Neuron (in vitro differentiated cells): ENCODE measurements at regions not wholly inside any gene's neighbourhood (a gene's known extent, or its start where the extent isn't known, plus 50 kb on each side); places are given as distances from the start of the nearest gene placed in this dataset.

Experiments used
- H2AFZ ChIP-seq: one replicate; pipeline ENCODE4 v1.6.1; 2013; ENCODE audit warnings: low read depth, mild to moderate bottlenecking, inconsistent platforms, low read length, moderate library complexity
- H3K27me3 ChIP-seq: one replicate; pipeline ENCODE4 v1.6.1; 2013; ENCODE audit warnings: low read length; ENCODE audit not compliant: insufficient read depth
- H3K36me3 ChIP-seq: one replicate; pipeline ENCODE4 v1.6.1; 2013; ENCODE audit warnings: low read length; ENCODE audit not compliant: insufficient read depth
- H3K4me1 ChIP-seq: one replicate; pipeline ENCODE4 v1.6.1; 2013; ENCODE audit warnings: low read length; ENCODE audit not compliant: insufficient read depth
- H3K4me3 ChIP-seq: 2 replicates; pipeline ENCODE4 v1.5.1; 2013; ENCODE audit warnings: mild to moderate bottlenecking, low read length, moderate library complexity
- H3K9me3 ChIP-seq: one replicate; pipeline ENCODE4 v1.6.1; 2013; ENCODE audit warnings: low read length

DNA sequence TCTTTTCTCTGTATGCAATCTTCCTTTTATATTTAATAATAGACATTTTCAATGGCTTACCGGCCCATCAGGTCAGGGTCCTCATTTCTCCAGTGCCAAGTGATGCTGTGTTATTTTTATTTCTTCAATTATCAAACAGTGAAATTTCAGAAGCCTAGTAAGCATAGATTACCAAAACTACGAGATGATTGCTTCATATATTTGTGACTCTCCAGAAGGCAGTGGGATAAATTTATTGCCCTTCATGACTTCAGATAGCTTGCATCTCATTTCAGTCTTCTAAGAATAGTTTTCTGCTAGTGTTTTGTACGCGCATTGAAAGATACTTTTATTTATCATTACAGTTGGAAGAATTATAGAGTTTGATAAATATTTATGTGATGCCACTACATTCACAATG is 139.6 kb downstream of the FAT3 start:
- Histone ChIP-seq H3K4me1 (peaks cover 4% of the 10 kb centered on the region), H3K4me3 (no peak overlapping the region), H3K36me3 (peaks cover 11% of the 10 kb centered on the region), H3K9me3 (no peaks in the 10 kb centered on the region), H3K27me3 (no peaks in the 10 kb centered on the region), H2AFZ (no peak overlapping the region)

DNA sequence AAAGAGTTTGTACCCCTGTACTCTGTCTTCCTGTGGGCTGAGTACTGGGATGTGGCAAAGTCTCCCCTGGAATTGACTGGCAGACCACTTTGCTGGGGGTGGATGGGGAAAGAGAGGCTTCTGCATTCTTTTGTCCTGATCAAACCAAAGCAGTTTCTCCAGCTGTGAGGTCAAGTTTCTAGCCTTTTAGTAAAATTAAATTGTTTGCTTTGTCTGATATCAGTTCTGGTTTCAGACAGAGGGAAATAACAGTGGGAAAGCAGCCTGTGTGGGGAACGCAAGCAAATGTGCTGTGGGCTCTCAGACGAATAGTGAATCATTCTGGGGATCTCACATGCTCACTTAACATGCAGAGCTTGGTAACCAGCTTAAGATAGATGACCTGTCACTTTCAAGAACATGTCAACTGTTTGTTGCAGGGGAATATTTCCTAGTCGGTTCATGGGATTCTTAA is 151.6 kb downstream of the FAT3 start:
- no peak overlapping the region for H2AFZ ChIP-seq
- H3K4me3 ChIP-seq: no peak overlapping the region
- no peaks in the 10 kb centered on the region for H3K27me3 ChIP-seq
- no peaks in the 10 kb centered on the region for H3K9me3 ChIP-seq
- peaks cover 24% of the 10 kb centered on the region for H3K4me1 ChIP-seq
- peaks cover 3% of the 10 kb centered on the region for H3K36me3 ChIP-seq

DNA sequence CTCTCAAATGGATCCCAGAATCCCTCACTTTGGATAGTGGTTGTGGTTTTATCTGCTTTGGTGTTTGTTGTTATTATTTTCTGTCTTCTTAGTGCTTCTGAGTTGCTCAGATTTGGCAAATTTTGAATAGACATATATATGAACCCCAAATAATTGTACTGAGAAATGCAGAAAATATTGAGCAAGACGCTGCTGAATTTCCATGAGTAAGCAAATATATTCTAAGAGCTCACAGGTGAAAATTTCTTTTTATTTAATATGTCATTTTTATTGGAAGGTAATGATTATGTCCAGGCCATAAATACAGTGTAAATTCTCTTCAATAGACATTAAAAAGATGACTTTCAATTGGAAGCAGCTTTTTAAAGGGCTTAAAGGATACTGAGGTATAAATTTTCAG is 152.1 kb downstream of the FAT3 start:
- H3K36me3 ChIP-seq: peaks cover 3% of the 10 kb centered on the region

DNA sequence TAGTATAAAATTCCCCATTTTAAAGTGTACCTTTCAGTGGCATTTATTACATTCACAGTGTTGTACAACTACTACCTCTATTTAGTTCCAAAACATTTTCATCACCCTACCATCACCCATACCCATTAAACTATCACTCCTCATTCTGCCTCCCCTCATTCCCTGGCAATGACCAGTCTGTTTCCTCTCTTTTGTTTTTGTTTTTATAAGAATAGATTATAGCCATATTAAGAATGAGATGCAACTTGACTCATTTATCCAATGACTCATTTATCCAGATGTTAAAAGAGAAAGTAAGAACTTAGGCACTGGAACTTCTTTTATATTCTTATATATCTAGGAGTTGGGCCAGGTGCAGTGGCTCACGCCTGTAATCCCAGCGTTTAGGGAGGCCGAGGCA is 156.3 kb downstream of the FAT3 start:
- Histone ChIP-seq H2AFZ (no peak overlapping the region), H3K4me3 (no peak overlapping the region), H3K9me3 (no peaks in the 10 kb centered on the region), H3K27me3 (no peaks in the 10 kb centered on the region), H3K4me1 (peaks cover 43% of the 10 kb centered on the region), H3K36me3 (peaks cover 3% of the 10 kb centered on the region)

More for the DNA sequence above, 152.1 kb downstream of the FAT3 start:
- Histone ChIP-seq H3K4me1 (peaks cover 24% of the 10 kb centered on the region), H3K4me3 (no peak overlapping the region), H3K9me3 (no peaks in the 10 kb centered on the region), H2AFZ (no peak overlapping the region), H3K27me3 (no peaks in the 10 kb centered on the region)

DNA sequence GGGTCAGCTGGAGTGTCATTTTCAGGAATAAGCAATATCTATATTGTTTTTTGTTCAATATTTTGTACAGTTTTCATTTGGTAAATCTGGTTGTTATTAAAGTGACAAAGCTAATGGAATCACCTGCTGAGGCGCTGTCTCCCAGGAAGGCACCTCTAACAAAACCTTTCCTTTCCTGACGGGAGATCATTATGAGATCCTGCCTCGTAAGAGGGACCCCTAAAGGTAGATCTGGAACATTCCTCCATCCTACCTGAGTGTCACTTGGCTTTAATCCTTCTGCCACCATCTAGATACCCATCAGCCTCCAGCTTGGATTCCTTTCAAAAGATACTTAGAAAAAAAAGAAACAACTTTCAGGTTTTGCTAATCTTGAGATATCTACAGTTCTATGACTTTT is 157.7 kb downstream of the FAT3 start:
- H2AFZ ChIP-seq: no peak overlapping the region
- no peak overlapping the region for H3K4me3 ChIP-seq
- H3K4me1 ChIP-seq: peaks cover 36% of the 10 kb centered on the region
- H3K36me3 ChIP-seq: peaks cover 3% of the 10 kb centered on the region
- no peaks in the 10 kb centered on the region for H3K27me3 ChIP-seq
- no peaks in the 10 kb centered on the region for H3K9me3 ChIP-seq

DNA sequence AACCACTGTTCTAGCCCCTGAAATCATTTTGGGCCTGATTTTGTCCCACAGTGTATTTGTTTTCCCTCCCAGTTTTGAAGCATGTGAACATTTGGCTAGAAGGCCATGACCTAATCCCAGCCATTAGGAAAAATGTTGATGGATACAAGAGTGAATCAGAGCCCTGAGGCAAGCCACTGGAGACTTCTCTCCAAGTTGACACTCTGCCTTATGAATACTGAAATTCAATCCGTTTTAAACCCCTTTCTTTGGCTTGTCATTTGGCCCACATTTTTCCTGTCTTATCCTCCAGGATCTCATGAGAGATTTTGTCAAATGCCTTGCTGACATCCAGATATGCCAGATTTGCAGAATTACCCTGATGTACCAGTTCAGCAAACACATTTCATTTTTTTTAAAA is 158.8 kb downstream of the FAT3 start:
- no peak overlapping the region for H2AFZ ChIP-seq
- H3K27me3 ChIP-seq: no peaks in the 10 kb centered on the region
- no peak overlapping the region for H3K4me3 ChIP-seq
- peaks cover 3% of the 10 kb centered on the region for H3K36me3 ChIP-seq
- H3K9me3 ChIP-seq: no peaks in the 10 kb centered on the region
- H3K4me1 ChIP-seq: peaks cover 39% of the 10 kb centered on the region

DNA sequence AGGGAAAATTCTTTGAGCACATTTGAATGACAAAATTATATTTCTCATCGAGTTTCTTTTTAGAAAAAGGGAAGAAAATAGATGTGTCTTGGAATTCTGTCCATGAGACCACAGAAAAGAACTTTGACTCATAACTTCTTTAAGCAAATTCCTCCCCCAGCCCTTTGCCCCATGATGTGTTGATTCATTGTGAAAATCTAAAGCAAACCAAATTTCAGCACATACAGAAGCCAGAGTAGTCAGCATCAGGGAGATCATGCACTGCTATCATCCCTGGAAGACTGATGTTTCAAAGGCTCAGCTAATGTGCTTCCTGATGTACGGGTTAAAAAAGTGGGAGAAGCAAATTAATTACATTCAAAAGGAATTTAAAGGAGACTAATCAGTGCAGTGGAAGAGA is 159.7 kb downstream of the FAT3 start:
- Histone ChIP-seq H3K4me3 (no peak overlapping the region), H3K27me3 (no peaks in the 10 kb centered on the region), H3K9me3 (no peaks in the 10 kb centered on the region), H3K36me3 (peaks cover 2% of the 10 kb centered on the region), H2AFZ (no peak overlapping the region), H3K4me1 (peaks cover 45% of the 10 kb centered on the region)

DNA sequence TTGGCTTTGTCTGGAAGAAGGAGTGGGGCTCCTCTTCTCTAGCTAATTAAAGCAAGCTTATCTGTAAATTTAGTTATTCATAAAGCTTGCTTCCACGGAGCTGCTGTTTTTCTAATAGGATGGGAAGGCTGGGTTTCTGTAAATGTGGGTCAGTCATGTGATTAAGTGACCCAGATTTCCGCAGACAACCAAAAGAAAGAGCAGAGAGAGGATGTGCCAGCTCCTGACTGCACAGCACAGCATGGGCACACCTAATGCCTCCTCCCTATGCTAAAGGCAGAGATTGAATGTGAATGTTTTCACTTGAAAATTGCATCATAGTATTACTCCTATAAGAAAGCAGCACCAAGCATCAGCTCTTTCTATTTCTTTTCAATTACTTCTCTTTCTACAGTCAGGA is 160.2 kb downstream of the FAT3 start:
- no peak overlapping the region for H3K4me3 ChIP-seq
- no peaks in the 10 kb centered on the region for H3K36me3 ChIP-seq
- peaks cover 43% of the 10 kb centered on the region for H3K4me1 ChIP-seq
- H3K9me3 ChIP-seq: no peaks in the 10 kb centered on the region
- H3K27me3 ChIP-seq: no peaks in the 10 kb centered on the region
- no peak overlapping the region for H2AFZ ChIP-seq

DNA sequence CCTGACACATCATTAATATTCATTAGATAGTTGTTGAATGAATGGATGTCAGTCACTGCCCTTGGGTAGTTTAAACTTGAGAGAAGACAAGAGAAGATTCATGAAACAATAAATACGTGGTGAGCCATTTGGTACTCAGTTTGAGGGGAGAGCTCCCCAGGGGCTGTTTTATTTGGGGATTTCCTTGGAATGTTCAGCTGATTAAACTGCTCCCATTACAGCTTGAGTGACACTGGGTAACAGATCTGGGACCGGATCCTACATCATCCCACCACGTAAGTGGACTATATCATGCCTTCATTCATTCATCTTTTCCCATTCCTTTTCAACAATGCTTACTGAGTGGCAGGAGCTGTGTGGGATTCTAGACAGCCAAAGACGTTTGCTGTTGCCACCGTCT is 162.0 kb downstream of the FAT3 start:
- Histone ChIP-seq H3K4me3 (no peak overlapping the region), H3K9me3 (no peaks in the 10 kb centered on the region), H3K27me3 (no peaks in the 10 kb centered on the region), H2AFZ (no peak overlapping the region), H3K4me1 (peaks cover 35% of the 10 kb centered on the region), H3K36me3 (no peaks in the 10 kb centered on the region)

DNA sequence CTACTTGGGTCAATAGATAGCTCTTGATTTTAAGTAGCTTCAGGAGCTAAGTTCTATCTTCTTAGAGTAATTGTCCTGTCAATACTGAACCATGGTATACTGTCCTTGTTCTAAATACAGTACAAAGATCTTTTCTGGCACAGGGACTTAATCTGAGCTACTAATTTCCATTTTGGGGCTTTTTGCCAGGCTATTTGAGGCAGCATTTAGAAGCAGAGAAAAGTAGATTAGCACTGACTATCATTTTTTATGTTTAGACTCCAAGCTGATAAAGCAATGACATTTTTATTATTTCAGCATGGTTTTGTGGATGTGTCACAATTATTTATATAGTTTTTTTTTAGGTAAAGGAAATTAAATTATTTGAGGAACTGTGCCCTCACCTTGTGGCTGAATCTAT is 163.2 kb downstream of the FAT3 start:
- Histone ChIP-seq H2AFZ (no peak overlapping the region), H3K4me3 (no peak overlapping the region), H3K4me1 (peaks cover 35% of the 10 kb centered on the region), H3K27me3 (no peaks in the 10 kb centered on the region), H3K9me3 (no peaks in the 10 kb centered on the region), H3K36me3 (peaks cover 3% of the 10 kb centered on the region)

DNA sequence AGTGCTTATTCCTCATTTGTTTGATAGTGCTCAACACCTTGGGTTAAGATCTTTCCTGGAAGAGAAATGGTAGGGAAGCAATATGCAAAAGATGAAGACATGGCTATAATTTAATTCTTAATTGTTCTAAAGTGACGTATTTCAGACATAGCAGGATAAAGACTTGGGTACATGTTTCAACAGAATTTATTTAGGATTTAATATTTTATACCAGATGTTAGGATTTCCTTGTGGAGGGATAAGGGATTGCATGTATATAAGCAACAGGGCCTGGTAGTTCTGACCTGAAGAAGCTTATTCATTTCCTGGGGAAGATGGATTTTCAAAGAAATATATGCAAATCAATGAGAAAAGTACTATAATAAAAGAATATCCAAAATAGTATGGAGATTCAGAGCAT is 163.8 kb downstream of the FAT3 start:
- H2AFZ ChIP-seq: no peak overlapping the region
- peaks cover 3% of the 10 kb centered on the region for H3K36me3 ChIP-seq
- H3K9me3 ChIP-seq: no peaks in the 10 kb centered on the region
- H3K27me3 ChIP-seq: no peaks in the 10 kb centered on the region
- no peak overlapping the region for H3K4me3 ChIP-seq
- peaks cover 31% of the 10 kb centered on the region for H3K4me1 ChIP-seq

DNA sequence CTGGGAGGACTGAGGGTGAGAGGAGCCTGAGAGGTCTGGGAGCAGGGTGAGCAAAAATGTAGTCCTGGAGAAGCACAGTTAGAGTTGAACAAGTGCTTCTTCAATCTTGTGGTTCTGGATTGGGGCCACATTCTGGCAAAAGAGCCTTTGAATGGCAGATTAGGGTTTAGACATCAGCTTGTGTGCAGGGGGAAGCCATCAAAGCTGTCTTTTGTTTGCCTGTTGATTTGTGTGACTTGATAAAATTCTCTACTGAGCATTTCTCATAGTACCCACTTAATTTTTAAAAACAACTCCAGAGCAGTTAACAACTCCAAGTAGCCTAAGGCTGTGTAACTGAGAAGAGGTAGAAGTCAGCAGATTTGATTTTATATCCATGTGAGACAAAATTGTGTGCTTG is 166.2 kb downstream of the FAT3 start:
- Histone ChIP-seq H3K27me3 (no peaks in the 10 kb centered on the region), H3K4me1 (peaks cover 13% of the 10 kb centered on the region), H2AFZ (no peak overlapping the region), H3K4me3 (no peak overlapping the region), H3K36me3 (peaks cover 3% of the 10 kb centered on the region), H3K9me3 (no peaks in the 10 kb centered on the region)

DNA sequence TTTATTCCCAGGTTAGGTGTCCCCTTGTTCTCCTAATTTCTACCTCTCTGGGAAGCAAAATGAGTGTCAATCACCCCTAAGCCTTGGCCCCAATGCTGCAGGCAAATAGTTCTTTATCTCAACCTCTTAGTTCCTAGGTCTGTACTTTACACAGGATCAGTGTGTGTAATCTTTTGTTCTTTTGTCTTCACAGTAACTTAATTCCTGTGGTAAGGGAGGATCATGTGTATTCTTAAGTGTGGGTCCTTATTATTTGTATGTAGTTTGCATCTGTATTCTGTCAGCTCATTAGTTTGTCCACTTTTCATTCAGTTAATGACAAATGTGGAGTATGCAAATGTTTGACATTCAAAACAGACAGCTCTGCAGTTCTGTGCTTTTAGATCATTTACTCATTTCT is 166.7 kb downstream of the FAT3 start:
- no peaks in the 10 kb centered on the region for H3K27me3 ChIP-seq
- H3K9me3 ChIP-seq: no peaks in the 10 kb centered on the region
- no peak overlapping the region for H2AFZ ChIP-seq

DNA sequence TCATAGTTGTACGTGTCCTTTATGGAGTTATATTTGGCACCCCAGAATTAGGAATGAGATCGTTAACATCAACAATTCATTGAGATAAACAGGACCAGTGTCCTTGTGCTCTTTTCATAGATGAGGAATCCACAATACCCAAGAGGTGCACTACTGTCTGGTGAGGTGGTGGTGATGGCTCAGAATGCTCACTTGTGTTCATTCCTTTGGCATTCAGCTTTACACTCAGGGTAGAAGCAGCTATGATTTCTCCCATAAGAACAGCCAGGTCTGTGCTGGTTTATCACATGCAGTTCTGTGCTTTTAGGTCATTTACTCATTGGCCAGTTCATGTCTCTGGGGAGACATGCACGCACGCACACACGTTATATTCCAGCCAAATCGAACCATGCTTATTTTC is 167.2 kb downstream of the FAT3 start:
- peaks cover 9% of the 10 kb centered on the region for H3K4me1 ChIP-seq
- H2AFZ ChIP-seq: no peak overlapping the region
- no peaks in the 10 kb centered on the region for H3K9me3 ChIP-seq
- H3K27me3 ChIP-seq: no peaks in the 10 kb centered on the region
- H3K4me3 ChIP-seq: no peak overlapping the region
- H3K36me3 ChIP-seq: peaks cover 3% of the 10 kb centered on the region

More for the DNA sequence above, 166.7 kb downstream of the FAT3 start:
- Histone ChIP-seq H3K4me3 (no peak overlapping the region), H3K36me3 (peaks cover 3% of the 10 kb centered on the region), H3K4me1 (peaks cover 12% of the 10 kb centered on the region)
